Heart left ventricle (tissue), 16 donors: ENCODE measurements at regions not wholly inside any gene's neighbourhood (a gene's known extent, or its start where the extent isn't known, plus 50 kb on each side); places are given as distances from the start of the nearest gene placed in this dataset.

ENCODE experiments used
- ATAC-seq, 4 donors: fragments of 200-7000 bp; cut with Tn5 transposase; one replicate each; pipeline ENCODE4 v1.9.1; 2020 to 2022; ENCODE audit warnings: moderate library complexity in 4 of 4, mild to moderate bottlenecking in 3 of 4, moderate number of reproducible peaks in 1 of 4
- DNase-seq, 5 donors: peaks; one replicate each; pipeline ENCODE4 v3.0.0-alpha.2; 2020
- H3K27ac ChIP-seq, 12 donors: fragments of 200-600 bp; sonication (generic) in 4 of 12; one replicate each; pipeline versions ENCODE4 v1.5.0 to v1.8.0; 2016 to 2022; ENCODE audit warnings: mild to moderate bottlenecking in 2 of 12
- H3K27me3 ChIP-seq, 9 donors: fragments of 200-600 bp; sonication (generic) in 2 of 9; one replicate each; pipeline versions ENCODE4 v1.5.1 to v1.8.0; 2016 to 2022; ENCODE audit warnings: mild to moderate bottlenecking in 3 of 9
- H3K36me3 ChIP-seq, 9 donors: fragments of 200-600 bp; sonication (generic) in 2 of 9; one replicate each; pipeline versions ENCODE4 v1.5.0 to v1.8.0; 2018 to 2022; ENCODE audit warnings: mild to moderate bottlenecking in 2 of 9
- H3K4me1 ChIP-seq, 12 donors: fragments of 200-600 bp; sonication (generic) in 4 of 12; one replicate each; pipeline versions ENCODE4 v1.5.0 to v1.8.0; 2016 to 2022; ENCODE audit warnings: mild to moderate bottlenecking in 3 of 12
- H3K4me3 ChIP-seq, 12 donors: fragments of 200-600 bp; sonication (generic) in 4 of 12; one replicate each; pipeline versions ENCODE4 v1.5.0 to v1.8.0; 2017 to 2022; ENCODE audit warnings: mild to moderate bottlenecking in 9 of 12, moderate library complexity in 4 of 12
- H3K9me3 ChIP-seq, 12 donors: fragments of 200-600 bp; sonication (generic) in 4 of 12; one replicate each; pipeline versions ENCODE4 v1.5.0 to v1.8.0; 2016 to 2022; ENCODE audit warnings: mild to moderate bottlenecking in 1 of 12
- POLR2A ChIP-seq, 2 donors: fragments of 450-650 bp; IDR thresholded peaks; one replicate each; pipeline ENCODE4 v1.6.1; 2017; ENCODE audit warnings: antibody characterized with exemption in 2 of 2, mild to moderate bottlenecking in 2 of 2, moderate library complexity in 2 of 2
- WGBS, 4 donors: extraction: QIAGEN DNeasy Blood & Tissue Kit in 2 of 4; methylation state at CpG; one replicate each; pipeline versions ENCODE4 v1.1.5 to v1.1.7; 2013 to 2018; 5-methylcytosine and 5-hydroxymethylcytosine counted together
- intact Hi-C, 10 donors: fragments of 100-400 bp; cut with DNase I; formaldehyde crosslinking; loops; one replicate each; pipeline versions ENCODE4 v1.11.1 to v1.14.2; 2022
- TF ChIP-seq, protein P1 (sequence below), 12 donors: fragments of 200-600 bp; sonication (generic) in 4 of 12; IDR thresholded peaks; one replicate each; pipeline versions ENCODE4 v1.5.0 to v1.8.0; 2018 to 2022; ENCODE audit warnings: antibody characterized with exemption in 12 of 12, mild to moderate bottlenecking in 5 of 12
- donor health status: ischemic (EF 13 %, LVEDD 7.1; RV severe dilation, severe dysfunction).
- donor health status: healthy with polysubstance abuse.
- donor health status: DM: no; HTN: yes; CAD: no.
- donor health status: DM: no; HTN: no; CAD: no.
- donor health status: ischemic (EF 25% LVEDD 6.9; RV normal size, moderate dysfunction).
- donor health status: ischemic (EF 25% LVEDD 5.7; RV mildly dilated, moderate dysfunction).
- donor health status: healthy.
- donor health status: DM: yes; HTN: yes; CAD: no.
- donor health status: ischemic (EF 35%, LVEDD 5.7; RV mildly dilated, moderate dysfunction).
- donor health status: nonischemic (EF 11% LVEDD 7.7; RV severe dilation, severe dysfunction).
- donor health status: DM: yes; HTN: yes; CAD: no.
- donor health status: PGD.
- donor health status: ischemic (EF 29% LVEDD 5.4; RV normal size, mild dysfunction).
- donor health status: nonischemic (EF 23%, LVEDD 6.1; RV moderate dilation, normal function).

- DNase-seq: no peak
- H3K4me3 ChIP-seq: no peak overlapping the region
- intact Hi-C loops: no loop called here
- 57 to 73% (median 62%) methylated on average over 5 of the region's 5 CpGs for WGBS, 4 donors
- TF ChIP-seq, protein P1, sequence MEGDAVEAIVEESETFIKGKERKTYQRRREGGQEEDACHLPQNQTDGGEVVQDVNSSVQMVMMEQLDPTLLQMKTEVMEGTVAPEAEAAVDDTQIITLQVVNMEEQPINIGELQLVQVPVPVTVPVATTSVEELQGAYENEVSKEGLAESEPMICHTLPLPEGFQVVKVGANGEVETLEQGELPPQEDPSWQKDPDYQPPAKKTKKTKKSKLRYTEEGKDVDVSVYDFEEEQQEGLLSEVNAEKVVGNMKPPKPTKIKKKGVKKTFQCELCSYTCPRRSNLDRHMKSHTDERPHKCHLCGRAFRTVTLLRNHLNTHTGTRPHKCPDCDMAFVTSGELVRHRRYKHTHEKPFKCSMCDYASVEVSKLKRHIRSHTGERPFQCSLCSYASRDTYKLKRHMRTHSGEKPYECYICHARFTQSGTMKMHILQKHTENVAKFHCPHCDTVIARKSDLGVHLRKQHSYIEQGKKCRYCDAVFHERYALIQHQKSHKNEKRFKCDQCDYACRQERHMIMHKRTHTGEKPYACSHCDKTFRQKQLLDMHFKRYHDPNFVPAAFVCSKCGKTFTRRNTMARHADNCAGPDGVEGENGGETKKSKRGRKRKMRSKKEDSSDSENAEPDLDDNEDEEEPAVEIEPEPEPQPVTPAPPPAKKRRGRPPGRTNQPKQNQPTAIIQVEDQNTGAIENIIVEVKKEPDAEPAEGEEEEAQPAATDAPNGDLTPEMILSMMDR (IDR thresholded peaks at IDR 0.05): no peak
- no peak for TF ChIP-seq POLR2A (IDR thresholded peaks at IDR 0.05)
- peaks cover 0 to 21% (median 7%) of the 10 kb centered on the region in 12 donors for H3K4me1 ChIP-seq
- no peaks in the 10 kb centered on the region for H3K36me3 ChIP-seq
- no peak for ATAC-seq
- H3K27me3 ChIP-seq: no peaks in the 10 kb centered on the region
- no peaks in the 10 kb centered on the region for H3K9me3 ChIP-seq
- H3K27ac ChIP-seq: peak overlapping the region in 1 of 12 donors; percentile 65
Observed at GRCh38 chr11:10386361-10386760, 68.7 kb upstream of the AMPD3 start.

- intact Hi-C loops: no loop called here
- Histone ChIP-seq H3K36me3 (no peaks in the 10 kb centered on the region), H3K27me3 (no peaks in the 10 kb centered on the region), H3K4me1 (peaks cover 0 to 21% (median 7%) of the 10 kb centered on the region in 12 donors), H3K27ac (peak overlapping the region in 2 of 12 donors; percentile 30 to 65), H3K4me3 (no peak overlapping the region), H3K9me3 (no peaks in the 10 kb centered on the region)
- 69 to 87% (median 76%) methylated on average over 6 of the region's 6 CpGs for WGBS, 4 donors
- TF ChIP-seq, protein P1 (IDR thresholded peaks at IDR 0.05): no peak
- no peak for TF ChIP-seq POLR2A (IDR thresholded peaks at IDR 0.05)
- ATAC-seq (no peak), DNase-seq (no peak)
Observed at GRCh38 chr11:10386861-10387205, 68.2 kb upstream of the AMPD3 start.

GRCh38 chr11:10387206-10388083 is 67.6 kb upstream of the AMPD3 start:
- TF ChIP-seq POLR2A (IDR thresholded peaks at IDR 0.05): no peak
- TF ChIP-seq, protein P1 (IDR thresholded peaks at IDR 0.05): no peak
- intact Hi-C loops: no loop called here
- Histone ChIP-seq H3K4me1 (peaks cover 0 to 21% (median 6%) of the 10 kb centered on the region in 12 donors), H3K9me3 (no peaks in the 10 kb centered on the region), H3K27me3 (no peaks in the 10 kb centered on the region), H3K4me3 (no peak overlapping the region), H3K36me3 (no peaks in the 10 kb centered on the region), H3K27ac (peak overlapping the region in 3 of 12 donors; percentile 13 to 65 (median 30))
- ATAC-seq: peak; percentile 5 to 73 (median 62)
- peak in 2 of 5 donors; percentile 34 to 49 for DNase-seq
- WGBS, 4 donors: 42 to 62% (median 49%) methylated on average over 17 of the region's 17 CpGs

- intact Hi-C loops: no loop called here
- no peaks in the 10 kb centered on the region for H3K36me3 ChIP-seq
- no peaks in the 10 kb centered on the region for H3K27me3 ChIP-seq
- H3K4me1 ChIP-seq: peaks cover 0 to 21% (median 7%) of the 10 kb centered on the region in 12 donors
- no peak overlapping the region for H3K4me3 ChIP-seq
- 56 to 64% (median 58%) methylated on average over 5 of the region's 5 CpGs for WGBS, 4 donors
- H3K9me3 ChIP-seq: no peaks in the 10 kb centered on the region
- ATAC-seq (no peak), DNase-seq (no peak)
- H3K27ac ChIP-seq: peak overlapping the region in 1 of 12 donors; percentile 65
- TF ChIP-seq, protein P1 (IDR thresholded peaks at IDR 0.05): no peak
Observed at GRCh38 chr11:10388101-10388500, 67.0 kb upstream of the AMPD3 start.
